KBM-7 (cell line): ENCODE measurements at regions not wholly inside any gene's neighbourhood (a gene's known extent, or its start where the extent isn't known, plus 50 kb on each side); places are given as distances from the start of the nearest gene placed in this dataset.

ENCODE experiments used
- DNase-seq: peaks from one replicate; pipeline ENCODE4 v3.0.0-alpha.2; 2015
- in situ Hi-C: fragments of 300-500 bp; cut with MboI; formaldehyde crosslinking; loops from 2 replicates; pipeline ENCODE4 v1.14.3; 2020; ENCODE audit warnings: low sequenced_read_pairs, low pct_unique_long_range_greater_than_20kb, mixed read lengths

- in situ Hi-C loops, result no loop called here
- DNase-seq, result no peak
These were observed 947.7 kb upstream of the MAP3K7 start for GRCh38 chr6:91534614-91535013.

GRCh38 chr6:91523511-91523910 is 936.6 kb upstream of the MAP3K7 start:
- DNase-seq, result no peak
- in situ Hi-C loops, result no loop called here

- DNase-seq, result no peak
- in situ Hi-C loops, result no loop called here
These were observed 935.1 kb upstream of the MAP3K7 start for GRCh38 chr6:91521999-91522398.

GRCh38 chr6:91509711-91510110 is 922.8 kb upstream of the MAP3K7 start:
- in situ Hi-C loops, result no loop called here
- no peak for DNase-seq

GRCh38 chr6:91509039-91509438 is 922.2 kb upstream of the MAP3K7 start:
- no peak for DNase-seq
- in situ Hi-C loops, result no loop called here

- in situ Hi-C loops, result no loop called here
- DNase-seq, result no peak
These were observed 919.6 kb upstream of the MAP3K7 start for GRCh38 chr6:91506509-91506908.

- in situ Hi-C loops, result no loop called here
- DNase-seq, result no peak
These were observed 918.3 kb upstream of the MAP3K7 start for GRCh38 chr6:91505199-91505598.

- DNase-seq, result no peak
- in situ Hi-C loops, result no loop called here
These were observed 915.1 kb upstream of the MAP3K7 start for GRCh38 chr6:91501930-91502329.

GRCh38 chr6:91500689-91501303 is 913.9 kb upstream of the MAP3K7 start:
- no peak for DNase-seq
- in situ Hi-C loops, result no loop called here

GRCh38 chr6:91498576-91498975 is 911.7 kb upstream of the MAP3K7 start:
- no peak for DNase-seq
- in situ Hi-C loops, result no loop called here

GRCh38 chr6:91497770-91498169 is 910.9 kb upstream of the MAP3K7 start:
- DNase-seq, result no peak
- in situ Hi-C loops, result no loop called here

GRCh38 chr6:91490671-91491301 is 903.9 kb upstream of the MAP3K7 start:
- in situ Hi-C loops, result no loop called here
- DNase-seq, result no peak

GRCh38 chr6:91487696-91488392 is 901.0 kb upstream of the MAP3K7 start:
- in situ Hi-C loops, result no loop called here
- DNase-seq, result no peak

- DNase-seq, result no peak
- in situ Hi-C loops, result no loop called here
These were observed 899.3 kb upstream of the MAP3K7 start for GRCh38 chr6:91486200-91486599.

GRCh38 chr6:91485047-91485446 is 898.2 kb upstream of the MAP3K7 start:
- in situ Hi-C loops, result no loop called here
- DNase-seq, result peak; percentile 14

GRCh38 chr6:91483415-91484105 is 896.7 kb upstream of the MAP3K7 start:
- in situ Hi-C loops, result no loop called here
- no peak for DNase-seq

GRCh38 chr6:91482498-91482897 is 895.6 kb upstream of the MAP3K7 start:
- in situ Hi-C loops, result no loop called here
- peak; percentile 82 for DNase-seq

- in situ Hi-C loops, result no loop called here
- DNase-seq, result no peak
These were observed 893.5 kb upstream of the MAP3K7 start for GRCh38 chr6:91480402-91480801.

GRCh38 chr6:91477688-91478087 is 890.8 kb upstream of the MAP3K7 start:
- no peak for DNase-seq
- in situ Hi-C loops, result no loop called here

GRCh38 chr6:91476000-91476399 is 889.1 kb upstream of the MAP3K7 start:
- in situ Hi-C loops, result no loop called here
- peak; percentile 42 for DNase-seq
